Retina (tissue), 1 donor: ENCODE measurements at regions not wholly inside any gene's neighbourhood (a gene's known extent, or its start where the extent isn't known, plus 50 kb on each side); places are given as distances from the start of the nearest gene placed in this dataset.
"Not testable (repeated sequence)": the region's sequence is repeated elsewhere in the genome, so short reads cannot be mapped to it uniquely, and the experiment has no call there.

Source experiments
- DNase-seq: peaks from one replicate; pipeline ENCODE4 v3.0.0-alpha.2; 2016

- DNase-seq, result no peak
These were observed 171.7 kb downstream of the LAT start for GRCh38 chr16:29156511-29156910.

- not testable (repeated sequence) for DNase-seq
These were observed 171.0 kb downstream of the LAT start for GRCh38 chr16:29155866-29156200.

- not testable (repeated sequence) for DNase-seq
These were observed 170.4 kb downstream of the LAT start for GRCh38 chr16:29155131-29155865.

DNA sequence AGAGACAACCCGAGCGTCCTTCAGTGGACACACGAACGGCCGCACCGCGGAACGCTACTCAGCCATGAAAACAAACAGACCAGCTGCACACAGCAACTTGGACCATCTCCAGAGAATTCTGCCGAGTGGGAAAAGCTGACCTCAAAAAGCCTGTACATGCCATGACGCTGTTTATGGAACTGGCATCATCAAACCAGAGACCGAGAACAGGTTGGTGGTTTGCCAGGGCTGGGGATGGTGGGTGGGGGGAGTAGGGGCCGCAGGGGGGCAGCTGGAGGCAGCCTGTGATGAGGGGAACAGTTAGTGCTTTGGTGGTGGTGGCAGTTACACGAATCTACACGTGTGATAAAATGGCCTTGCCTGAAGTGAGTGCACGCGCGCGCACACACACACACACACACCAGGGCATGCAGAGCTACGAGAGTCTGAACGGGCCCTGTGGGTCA lies 169.8 kb downstream of the LAT start:
- no peak for DNase-seq

DNA sequence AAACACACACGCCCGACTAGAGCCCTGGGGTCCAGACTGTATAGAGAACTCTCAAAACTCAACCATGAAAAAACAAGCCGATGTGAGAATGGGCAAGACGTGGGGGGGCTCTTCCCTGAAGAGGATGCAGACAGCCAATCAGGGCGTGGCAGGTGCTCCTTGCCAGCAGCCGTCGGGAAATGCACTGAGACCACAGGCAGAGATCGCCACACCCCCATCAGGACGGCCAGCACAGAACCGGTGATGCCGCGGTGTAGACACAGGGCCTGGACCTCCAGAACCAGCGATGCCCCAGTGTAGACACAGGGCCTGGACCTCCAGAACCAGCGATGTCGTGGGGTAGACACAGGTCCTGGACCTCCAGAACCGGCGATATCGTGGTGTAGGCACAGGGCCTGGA lies 169.2 kb downstream of the LAT start:
- DNase-seq, result no peak

GRCh38 chr16:29153307-29153706 lies 168.5 kb downstream of the LAT start:
- DNase-seq, result not testable (repeated sequence)

DNA sequence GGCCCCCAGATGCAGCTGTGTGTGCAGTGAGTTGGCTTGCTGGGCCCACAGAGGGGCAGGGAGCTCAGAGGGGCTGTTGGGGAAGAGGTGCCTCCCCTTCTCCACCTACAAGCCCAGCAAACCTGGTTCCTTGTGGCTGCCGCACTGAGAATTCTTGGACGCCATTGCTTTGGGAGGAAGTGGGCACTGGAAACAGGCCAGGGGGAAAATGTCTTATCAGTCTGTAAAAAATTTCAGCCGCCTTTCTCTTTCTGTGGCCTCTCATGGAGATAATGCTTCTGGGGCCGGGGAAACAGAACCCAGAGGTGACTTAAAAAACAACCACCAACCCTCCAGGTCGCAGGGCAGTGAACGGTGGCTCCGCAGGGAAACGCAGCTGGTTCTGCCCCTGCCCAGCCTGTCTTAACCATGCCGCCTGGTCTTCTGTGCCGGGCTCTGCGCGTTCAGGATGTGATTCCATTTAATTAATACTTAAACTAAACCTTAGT lies 167.7 kb downstream of the LAT start:
- not testable (repeated sequence) for DNase-seq

DNA sequence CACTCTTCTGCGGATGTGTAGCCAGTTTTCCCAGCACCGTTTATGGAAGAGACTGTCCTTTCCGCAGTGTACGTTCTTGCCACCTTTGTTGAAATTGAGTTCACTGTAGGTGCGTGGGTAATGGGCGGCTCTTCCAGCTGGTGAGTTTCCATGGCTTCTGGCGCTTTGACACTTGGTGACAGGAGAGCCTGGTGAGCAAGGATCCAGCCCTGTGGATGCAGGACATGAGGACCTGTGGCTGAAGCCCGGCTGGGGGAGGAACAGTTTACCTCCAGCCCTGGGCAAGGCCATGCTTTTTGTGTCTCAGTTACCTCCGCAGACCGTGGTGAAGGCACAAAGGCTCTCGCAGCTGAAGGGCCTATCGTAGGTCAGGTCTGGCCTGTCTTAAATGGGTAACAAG lies 166.5 kb downstream of the LAT start:
- no peak for DNase-seq

GRCh38 chr16:29149912-29150311 lies 165.1 kb downstream of the LAT start:
- not testable (repeated sequence) for DNase-seq

GRCh38 chr16:29148867-29149272 lies 164.0 kb downstream of the LAT start:
- DNase-seq, result no peak

GRCh38 chr16:29148131-29148691 lies 163.4 kb downstream of the LAT start:
- DNase-seq, result no peak

- not testable (repeated sequence) for DNase-seq
These were observed 162.9 kb downstream of the LAT start for GRCh38 chr16:29147710-29148109.

GRCh38 chr16:29146808-29147643 lies 162.2 kb downstream of the LAT start:
- DNase-seq, result not testable (repeated sequence)

- no peak for DNase-seq
These were observed 161.4 kb downstream of the LAT start for GRCh38 chr16:29146266-29146665.

DNA sequence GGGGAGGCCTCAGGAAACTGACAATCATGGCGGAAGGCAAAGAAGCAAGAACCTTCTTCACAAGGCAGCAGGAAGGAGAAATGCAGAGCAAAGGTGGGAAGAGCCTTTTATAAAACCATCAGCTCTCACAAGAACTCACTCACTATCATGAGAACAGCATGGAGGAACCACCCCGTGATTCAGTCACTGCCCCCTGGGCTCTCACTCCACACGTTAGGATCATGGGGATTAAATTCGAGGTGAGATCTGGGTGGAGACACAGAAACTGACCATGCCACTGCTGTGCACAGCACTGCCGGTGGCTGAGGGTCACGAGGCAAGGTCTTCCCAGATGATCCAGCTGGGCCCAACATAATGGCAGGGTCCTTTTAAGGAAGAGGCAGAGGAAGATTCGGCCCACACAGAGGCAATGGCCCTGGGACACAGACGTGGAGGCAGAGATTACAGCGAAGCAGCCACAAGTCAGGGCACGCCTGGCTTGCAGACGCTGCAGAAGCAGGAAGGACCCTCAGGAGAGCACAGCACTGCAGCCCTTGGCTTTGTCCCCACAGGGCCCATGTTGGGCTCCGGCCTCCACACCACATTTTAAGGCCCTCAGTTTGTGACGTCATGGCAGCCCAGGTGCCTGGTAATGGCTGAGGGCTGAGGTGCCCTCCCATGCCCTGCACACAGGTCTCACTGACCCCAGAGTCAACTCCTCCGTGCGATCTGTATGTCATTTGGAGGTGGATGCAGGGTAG lies 160.8 kb downstream of the LAT start:
- DNase-seq, result not testable (repeated sequence)

DNA sequence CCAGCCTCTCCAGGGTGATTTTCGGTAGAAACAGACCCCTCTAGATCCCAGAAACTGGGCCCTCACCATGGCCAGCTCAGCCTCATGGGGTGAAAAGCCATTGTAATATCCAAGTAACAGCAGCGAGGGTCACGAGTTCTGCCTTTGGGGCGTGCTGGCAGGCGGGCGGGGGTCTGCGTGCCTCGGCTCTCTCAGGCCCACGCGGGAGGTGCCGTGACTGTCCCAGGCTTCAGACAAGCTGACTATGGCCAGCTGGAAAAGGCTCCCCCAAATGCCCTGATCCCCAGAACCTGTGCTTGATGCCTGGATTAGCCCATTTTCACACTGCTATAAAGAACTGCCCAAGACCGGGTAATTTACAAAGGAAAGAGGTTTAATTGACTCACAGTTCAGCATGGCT lies 160.2 kb downstream of the LAT start:
- not testable (repeated sequence) for DNase-seq

DNA sequence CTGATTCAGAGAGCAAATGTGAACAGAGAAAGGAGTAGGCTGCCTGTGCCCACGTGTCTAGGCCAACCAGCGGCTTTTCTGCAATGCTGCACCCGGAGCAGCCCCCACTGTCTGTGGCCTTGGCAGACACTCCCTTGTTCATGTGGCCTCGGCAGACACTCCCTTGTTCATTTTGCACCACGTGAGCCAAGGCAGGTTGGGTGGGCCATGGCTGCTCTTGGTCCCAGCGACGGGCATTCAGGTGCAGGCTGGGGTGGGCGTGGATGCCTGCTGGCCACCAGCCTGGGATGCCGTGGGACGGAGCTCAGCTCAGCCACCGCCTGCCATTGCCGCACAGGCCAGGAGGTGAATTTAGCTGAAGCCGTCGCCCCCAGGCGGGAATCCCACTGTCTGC lies 159.8 kb downstream of the LAT start:
- not testable (repeated sequence) for DNase-seq

GRCh38 chr16:29143739-29144668 lies 159.2 kb downstream of the LAT start:
- not testable (repeated sequence) for DNase-seq

- not testable (repeated sequence) for DNase-seq
These were observed 157.7 kb downstream of the LAT start for GRCh38 chr16:29142506-29142905.

GRCh38 chr16:29141586-29142324 lies 156.9 kb downstream of the LAT start:
- DNase-seq, result no peak

DNA sequence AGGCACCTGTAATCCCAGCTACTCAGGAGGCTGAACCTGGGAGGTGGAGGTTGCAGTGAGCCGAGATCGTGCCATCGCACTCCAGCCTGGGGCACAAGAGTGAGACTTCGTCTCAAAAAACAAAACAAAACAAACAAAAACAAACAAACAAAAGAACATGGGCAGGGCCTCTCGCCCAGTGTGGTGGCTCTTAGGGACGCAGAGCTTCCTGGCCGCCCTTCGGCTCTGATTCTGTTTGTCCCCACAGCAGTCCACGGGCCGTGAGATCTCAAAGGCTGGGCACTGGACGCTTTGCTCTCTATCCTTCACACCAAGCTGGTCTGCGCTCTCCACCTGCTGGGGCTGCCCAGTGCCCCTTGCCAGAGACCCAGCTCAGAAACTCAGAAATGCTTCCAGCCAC lies 156.3 kb downstream of the LAT start:
- not testable (repeated sequence) for DNase-seq
